A549 (cell line): ENCODE measurements at regions not wholly inside any gene's neighbourhood (a gene's known extent, or its start where the extent isn't known, plus 50 kb on each side); places are given as distances from the start of the nearest gene placed in this dataset.
"Not testable (repeated sequence)": the region's sequence is repeated elsewhere in the genome, so short reads cannot be mapped to it uniquely, and the experiment has no call there.

Experiments used
- ATAC-seq, 2 experiments: fragments of 200-7000 bp in 1 of 2; fragments of >200 bp in 1 of 2; cut with Nextera tagmentation in 1 of 2; cut with Tn5 transposase in 1 of 2; 3 replicates each; pipeline versions ENCODE4 v1.8.0 to v1.9.1; 2018 to 2020; ENCODE audit warnings: mild to moderate bottlenecking in 1 of 2, moderate library complexity in 1 of 2
- CTCF ChIA-PET: fragments of 300-600 bp; sonication (Branson Sonifier 250); formaldehyde crosslinking; extraction: SDS; loops from one replicate; lab custom pipeline; 2021; ENCODE audit warnings: antibody characterized with exemption, inconsistent platforms; lab: Yijun Ruan, JAX
- POLR2A ChIA-PET: fragments of 350-600 bp; formaldehyde crosslinking; extraction: SDS; loops from one replicate; lab custom pipeline; 2021; ENCODE audit warnings: antibody characterized with exemption, inconsistent platforms; lab: Yijun Ruan, JAX
- DNase-seq, 2 experiments: peaks; one replicate each; pipeline versions ENCODE4 v3.0.0 to v3.0.0-alpha.2; 2011 to 2016; ENCODE audit warnings: low read depth in 1 of 2, low spot score in 1 of 2
- FAIRE-seq: peaks from 2 replicates; lab custom pipeline; 2011; peaks lifted over from hg19 to GRCh38; lab: Jason Lieb, UNC
- H3K27ac ChIP-seq, 2 experiments: fragments of >200 bp; sonication (Bioruptor Twin); formaldehyde crosslinking; 3 replicates each; pipeline ENCODE4 v1.5.1; 2016 to 2017
- H3K4me1 ChIP-seq: fragments of >200 bp; sonication (Bioruptor Twin); formaldehyde crosslinking; 3 replicates; pipeline ENCODE4 v1.6.1; 2016
- H3K4me2 ChIP-seq: fragments of >200 bp; sonication (Bioruptor Twin); formaldehyde crosslinking; 3 replicates; pipeline ENCODE4 v1.6.1; 2016
- H3K4me3 ChIP-seq: fragments of >200 bp; sonication (Bioruptor Twin); formaldehyde crosslinking; 3 replicates; pipeline ENCODE4 v1.5.1; 2016
- H3K9me3 ChIP-seq: fragments of >200 bp; sonication (Bioruptor Twin); formaldehyde crosslinking; 3 replicates; pipeline ENCODE4 v1.6.1; 2016
- BHLHE40 ChIP-seq: IDR thresholded peaks from 2 replicates; pipeline ENCODE4 v1.6.1; 2012; ENCODE audit warnings: low read depth, low read length, inconsistent platforms
- CBX2 ChIP-seq: fragments of 200-600 bp; sonication (generic); IDR thresholded peaks from 2 replicates; pipeline ENCODE4 v1.6.1; 2016; ENCODE audit warnings: low read depth, mild to moderate bottlenecking, borderline replicate concordance
- CHD4 ChIP-seq: fragments of 200-600 bp; sonication (generic); IDR thresholded peaks from 2 replicates; pipeline ENCODE4 v1.6.1; 2016; ENCODE audit warnings: antibody characterized with exemption, mild to moderate bottlenecking, borderline replicate concordance
- EHMT2 ChIP-seq: fragments of 200-600 bp; sonication (generic); IDR thresholded peaks from 2 replicates; pipeline ENCODE4 v1.6.1; 2016; ENCODE audit warnings: antibody characterized with exemption, low read depth, mild to moderate bottlenecking, moderate library complexity
- FOSL2 ChIP-seq, 2 experiments: fragments of 450-650 bp in 1 of 2; fragments of >200 bp in 1 of 2; sonication (Bioruptor Twin) in 1 of 2; formaldehyde crosslinking; IDR thresholded peaks; 2 replicates each; pipeline versions ENCODE4 v1.5.0 to v1.6.1; 2016 to 2020; ENCODE audit warnings: mild to moderate bottlenecking in 1 of 2, moderate library complexity in 1 of 2
- FOXS1 ChIP-seq: fragments of 250-450 bp; sonication (Bioruptor Pico); IDR thresholded peaks from 2 replicates; pipeline ENCODE4 v1.5.0; 2020; ENCODE audit warnings: mild to moderate bottlenecking, moderate library complexity
- HDAC2 ChIP-seq: fragments of 200-600 bp; sonication (generic); IDR thresholded peaks from 2 replicates; pipeline ENCODE4 v1.6.1; 2016
- HEYL ChIP-seq: fragments of 250-450 bp; sonication (Bioruptor Pico); IDR thresholded peaks from 2 replicates; pipeline ENCODE4 v1.8.0; 2021; ENCODE audit warnings: mild to moderate bottlenecking, moderate library complexity
- HOXA7 ChIP-seq: fragments of 250-450 bp; sonication (Bioruptor Pico); IDR thresholded peaks from 2 replicates; pipeline ENCODE4 v1.5.0; 2020; ENCODE audit warnings: mild to moderate bottlenecking, moderate library complexity
- HOXB13 ChIP-seq: fragments of 250-450 bp; sonication (Bioruptor Pico); IDR thresholded peaks from 2 replicates; pipeline ENCODE4 v1.5.0; 2020; ENCODE audit warnings: low read depth, mild to moderate bottlenecking, moderate library complexity
- MAFK ChIP-seq: fragments of 450-650 bp; IDR thresholded peaks from 2 replicates; pipeline ENCODE4 v1.6.1; 2014; ENCODE audit not compliant: partially characterized antibody
- MAZ ChIP-seq: fragments of 150-350 bp; IDR thresholded peaks from 2 replicates; pipeline ENCODE4 v1.6.1; 2014; ENCODE audit warnings: antibody characterized with exemption, low read depth, low read length, borderline replicate concordance
- NR3C1 ChIP-seq: fragments of >200 bp; sonication (Bioruptor Twin); formaldehyde crosslinking; IDR thresholded peaks from 3 replicates; pipeline ENCODE4 v1.6.1; 2017
- PBX3 ChIP-seq: IDR thresholded peaks from 2 replicates; pipeline ENCODE4 v1.6.1; 2012
- PHF8 ChIP-seq: fragments of 200-600 bp; sonication (generic); IDR thresholded peaks from 2 replicates; pipeline ENCODE4 v1.6.1; 2016; ENCODE audit warnings: low read depth, mild to moderate bottlenecking, antibody characterized with exemption, moderate library complexity, borderline replicate concordance
- POLR2A ChIP-seq: IDR thresholded peaks from 2 replicates; pipeline ENCODE4 v1.6.1; 2012; ENCODE audit warnings: mild to moderate bottlenecking, low read length
- RAD21 ChIP-seq, 2 experiments: fragments of >200 bp in 1 of 2; sonication (Bioruptor Twin) in 1 of 2; formaldehyde crosslinking in 1 of 2; IDR thresholded peaks in 1 of 2; conservative IDR thresholded peaks in 1 of 2; 2 replicates in 1 of 2; 3 replicates in 1 of 2; pipeline ENCODE4 v1.6.1; 2012 to 2018; ENCODE audit warnings: inconsistent platforms in 1 of 2
- RARB ChIP-seq: fragments of 250-450 bp; sonication (Bioruptor Pico); IDR thresholded peaks from 2 replicates; pipeline ENCODE4 v1.8.0; 2021; ENCODE audit warnings: mild to moderate bottlenecking, moderate library complexity
- RCOR1 ChIP-seq: fragments of 150-350 bp; IDR thresholded peaks from 2 replicates; pipeline ENCODE4 v1.6.1; 2014; ENCODE audit warnings: antibody characterized with exemption, low read length, low read depth
- RNF2 ChIP-seq: fragments of 200-600 bp; sonication (generic); IDR thresholded peaks from 2 replicates; pipeline ENCODE4 v1.6.1; 2016; ENCODE audit warnings: low read depth, mild to moderate bottlenecking, antibody characterized with exemption, moderate library complexity, borderline replicate concordance
- SMC3 ChIP-seq: fragments of >200 bp; sonication (Bioruptor Twin); formaldehyde crosslinking; IDR thresholded peaks from 3 replicates; pipeline ENCODE4 v1.6.1; 2018; ENCODE audit warnings: inconsistent platforms
- SREBF2 ChIP-seq: fragments of 450-650 bp; IDR thresholded peaks from 2 replicates; pipeline ENCODE4 v1.6.1; 2014; ENCODE audit warnings: mild to moderate bottlenecking, moderate library complexity
- USF2 ChIP-seq: fragments of 450-650 bp; IDR thresholded peaks from 2 replicates; pipeline ENCODE4 v1.6.1; 2014; ENCODE audit warnings: antibody characterized with exemption
- ZFP36 ChIP-seq: fragments of 450-650 bp; IDR thresholded peaks from 2 replicates; pipeline ENCODE4 v1.6.1; 2014; ENCODE audit warnings: borderline replicate concordance; ENCODE audit not compliant: partially characterized antibody
- ZNF302 ChIP-seq: fragments of 250-450 bp; sonication (Bioruptor Pico); IDR thresholded peaks from 2 replicates; pipeline ENCODE4 v1.9.0; 2021; ENCODE audit warnings: inconsistent platforms, mild to moderate bottlenecking, moderate library complexity
- WGBS: methylation state at CpG from one replicate; pipeline ENCODE4 v1.1.6; 2017; ENCODE audit errors: missing lambda C conversion rate; 5-methylcytosine and 5-hydroxymethylcytosine counted together
- TF ChIP-seq, protein P1 (sequence below): IDR thresholded peaks from 2 replicates; pipeline ENCODE4 v1.6.1; 2012; ENCODE audit warnings: low read depth, borderline replicate concordance
- TF ChIP-seq, protein P2 (sequence below): fragments of 200-600 bp; sonication (generic); IDR thresholded peaks from 2 replicates; pipeline ENCODE4 v1.6.1; 2016; ENCODE audit warnings: antibody characterized with exemption, mild to moderate bottlenecking, moderate library complexity

DNA sequence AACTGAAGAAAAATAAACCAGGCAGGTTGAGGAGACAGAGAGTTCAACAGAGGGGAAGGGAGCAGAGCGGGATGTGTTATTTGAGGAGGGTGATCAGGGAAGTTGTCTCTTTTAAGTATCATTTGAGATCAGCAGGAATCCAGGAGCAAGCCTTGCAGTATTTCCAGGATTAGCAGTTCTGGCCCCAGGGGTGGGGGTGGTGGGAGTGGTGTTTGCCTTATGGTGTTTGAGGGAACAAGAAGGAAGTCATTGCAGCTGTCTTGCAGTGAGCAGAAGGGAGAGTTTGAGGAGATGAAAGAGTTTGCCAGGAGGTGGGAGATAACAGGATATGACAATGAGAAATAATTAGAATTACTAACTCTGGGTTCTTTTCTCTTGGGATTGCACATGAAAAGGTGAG lies 418.6 kb downstream of the NELL2 start:
- ChIA-PET CTCF (no interaction called here), POLR2A (no interaction called here)
- WGBS: 40% methylated on average over 1 of the region's 1 CpG
- FAIRE-seq (no peak), DNase-seq (no peak), ATAC-seq (no peak)
- H3K4me1 ChIP-seq: no peaks in the 10 kb centered on the region
- no peak for TF ChIP-seq SREBF2
- no peak for TF ChIP-seq BHLHE40
- TF ChIP-seq NR3C1: no peak
- no peak for TF ChIP-seq RCOR1
- TF ChIP-seq FOSL2 (IDR thresholded peaks at IDR 0.05): no peak
- no peak for TF ChIP-seq FOSL2 (CRISPR knock-in tag; IDR thresholded peaks at IDR 0.05)
- no peak for TF ChIP-seq HDAC2
- TF ChIP-seq RARB (CRISPR knock-in tag): no peak
- TF ChIP-seq EHMT2: no peak
- no peak for TF ChIP-seq MAFK
- no peak for TF ChIP-seq CBX2
- TF ChIP-seq RAD21 (conservative IDR thresholded peaks at IDR 0.05 in 1 of 2, IDR thresholded peaks at IDR 0.05 in 1 of 2): no peak
- TF ChIP-seq, protein P1, sequence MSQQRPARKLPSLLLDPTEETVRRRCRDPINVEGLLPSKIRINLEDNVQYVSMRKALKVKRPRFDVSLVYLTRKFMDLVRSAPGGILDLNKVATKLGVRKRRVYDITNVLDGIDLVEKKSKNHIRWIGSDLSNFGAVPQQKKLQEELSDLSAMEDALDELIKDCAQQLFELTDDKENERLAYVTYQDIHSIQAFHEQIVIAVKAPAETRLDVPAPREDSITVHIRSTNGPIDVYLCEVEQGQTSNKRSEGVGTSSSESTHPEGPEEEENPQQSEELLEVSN: no peak
- H3K4me3 ChIP-seq: no peak overlapping the region
- H3K9me3 ChIP-seq: no peaks in the 10 kb centered on the region
- H3K4me2 ChIP-seq: no peak overlapping the region
- H3K27ac ChIP-seq: no peak overlapping the region

DNA sequence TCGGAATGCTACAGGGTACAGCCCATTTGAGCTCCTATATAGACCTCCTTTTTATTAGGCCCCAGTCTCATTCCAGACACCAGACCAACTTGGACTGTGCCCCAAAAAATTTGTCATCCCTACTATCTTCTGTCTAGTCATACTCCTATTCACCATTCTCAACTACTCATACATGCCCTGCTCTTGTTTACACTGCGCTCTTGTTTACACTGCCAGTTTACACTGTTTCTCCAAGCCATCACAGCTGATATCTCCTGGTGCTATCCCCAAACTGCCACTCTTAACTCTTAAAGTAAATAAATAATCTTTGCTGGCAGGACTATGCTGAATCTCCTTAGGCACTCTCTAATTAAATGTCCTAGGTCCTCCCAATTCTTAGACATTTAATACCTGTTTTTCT lies 421.2 kb downstream of the NELL2 start:
- CTCF ChIA-PET: not testable (repeated sequence)

GRCh38 chr12:44446181-44446580 lies 429.9 kb downstream of the NELL2 start:
- ChIA-PET CTCF (no interaction called here), POLR2A (no interaction called here)
- H3K27ac ChIP-seq: no peak overlapping the region
- no peak for TF ChIP-seq NR3C1
- TF ChIP-seq BHLHE40: no peak
- TF ChIP-seq, protein P1: no peak
- TF ChIP-seq SREBF2: no peak
- TF ChIP-seq MAZ: no peak
- TF ChIP-seq HOXB13: no peak
- H3K4me1 ChIP-seq: peaks cover 18% of the 10 kb centered on the region
- ATAC-seq (no peak), FAIRE-seq (no peak), DNase-seq (no peak)
- no peak overlapping the region for H3K4me3 ChIP-seq
- no peak overlapping the region for H3K4me2 ChIP-seq
- WGBS: 51% methylated on average over 4 of the region's 4 CpGs
- no peaks in the 10 kb centered on the region for H3K9me3 ChIP-seq

More for the DNA sequence above, 421.2 kb downstream of the NELL2 start:
- peak in 1 of 2 experiments; percentile 8 for DNase-seq
- H3K9me3 ChIP-seq, H3K4me3 ChIP-seq, FAIRE-seq, H3K27ac ChIP-seq, H3K4me1 ChIP-seq, ATAC-seq, POLR2A ChIA-PET, H3K4me2 ChIP-seq: not testable (repeated sequence)
- WGBS: 42% methylated on average over 2 of the region's 2 CpGs

DNA sequence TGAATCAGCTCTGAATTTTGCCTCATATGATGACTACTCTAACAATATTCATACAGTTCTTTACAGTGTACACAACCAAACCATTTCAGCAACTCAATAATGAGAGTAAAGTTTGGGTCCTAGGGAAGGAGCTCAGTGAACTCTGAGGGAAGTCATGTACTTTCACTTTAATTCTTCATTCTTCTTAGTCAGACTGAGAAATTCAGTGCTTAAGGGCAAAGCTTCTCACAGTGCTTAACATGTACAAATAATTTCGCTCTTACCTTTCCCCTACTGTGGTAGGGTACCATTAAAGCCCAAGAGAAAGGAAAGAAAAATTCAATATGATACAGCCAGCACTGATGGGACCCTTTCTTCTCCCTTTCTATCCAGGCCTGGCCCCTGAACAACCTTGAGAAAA lies 435.0 kb downstream of the NELL2 start:
- H3K4me1 ChIP-seq: peaks cover 18% of the 10 kb centered on the region
- no peak overlapping the region for H3K4me2 ChIP-seq
- CTCF ChIA-PET: no interaction called here
- WGBS: 27% methylated on average over 1 of the region's 1 CpG
- ATAC-seq: no peak
- no peak for DNase-seq
- no peak for FAIRE-seq
- no peak overlapping the region for H3K27ac ChIP-seq
- POLR2A ChIA-PET: no interaction called here
- no peaks in the 10 kb centered on the region for H3K9me3 ChIP-seq
- H3K4me3 ChIP-seq: no peak overlapping the region
- no peak for TF ChIP-seq POLR2A
- no peak for TF ChIP-seq HEYL
- TF ChIP-seq, protein P2, sequence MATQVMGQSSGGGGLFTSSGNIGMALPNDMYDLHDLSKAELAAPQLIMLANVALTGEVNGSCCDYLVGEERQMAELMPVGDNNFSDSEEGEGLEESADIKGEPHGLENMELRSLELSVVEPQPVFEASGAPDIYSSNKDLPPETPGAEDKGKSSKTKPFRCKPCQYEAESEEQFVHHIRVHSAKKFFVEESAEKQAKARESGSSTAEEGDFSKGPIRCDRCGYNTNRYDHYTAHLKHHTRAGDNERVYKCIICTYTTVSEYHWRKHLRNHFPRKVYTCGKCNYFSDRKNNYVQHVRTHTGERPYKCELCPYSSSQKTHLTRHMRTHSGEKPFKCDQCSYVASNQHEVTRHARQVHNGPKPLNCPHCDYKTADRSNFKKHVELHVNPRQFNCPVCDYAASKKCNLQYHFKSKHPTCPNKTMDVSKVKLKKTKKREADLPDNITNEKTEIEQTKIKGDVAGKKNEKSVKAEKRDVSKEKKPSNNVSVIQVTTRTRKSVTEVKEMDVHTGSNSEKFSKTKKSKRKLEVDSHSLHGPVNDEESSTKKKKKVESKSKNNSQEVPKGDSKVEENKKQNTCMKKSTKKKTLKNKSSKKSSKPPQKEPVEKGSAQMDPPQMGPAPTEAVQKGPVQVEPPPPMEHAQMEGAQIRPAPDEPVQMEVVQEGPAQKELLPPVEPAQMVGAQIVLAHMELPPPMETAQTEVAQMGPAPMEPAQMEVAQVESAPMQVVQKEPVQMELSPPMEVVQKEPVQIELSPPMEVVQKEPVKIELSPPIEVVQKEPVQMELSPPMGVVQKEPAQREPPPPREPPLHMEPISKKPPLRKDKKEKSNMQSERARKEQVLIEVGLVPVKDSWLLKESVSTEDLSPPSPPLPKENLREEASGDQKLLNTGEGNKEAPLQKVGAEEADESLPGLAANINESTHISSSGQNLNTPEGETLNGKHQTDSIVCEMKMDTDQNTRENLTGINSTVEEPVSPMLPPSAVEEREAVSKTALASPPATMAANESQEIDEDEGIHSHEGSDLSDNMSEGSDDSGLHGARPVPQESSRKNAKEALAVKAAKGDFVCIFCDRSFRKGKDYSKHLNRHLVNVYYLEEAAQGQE: no peak
- no peak for TF ChIP-seq ZFP36
- TF ChIP-seq SMC3: no peak
- no peak for TF ChIP-seq RNF2
- no peak for TF ChIP-seq CHD4
- no peak for TF ChIP-seq FOXS1
- TF ChIP-seq HOXA7 (CRISPR knock-in tag): no peak
- TF ChIP-seq BHLHE40: no peak
- TF ChIP-seq PBX3: no peak
- TF ChIP-seq ZNF302: no peak
- no peak for TF ChIP-seq PHF8
- no peak for TF ChIP-seq USF2
